IMR-90 (cell line): ENCODE measurements at regions not wholly inside any gene's neighbourhood (a gene's known extent, or its start where the extent isn't known, plus 50 kb on each side); places are given as distances from the start of the nearest gene placed in this dataset.

Experiments
- ATAC-seq: fragments of 200-7000 bp; cut with Tn5 transposase; 2 replicates; pipeline ENCODE4 v1.9.1; 2020; ENCODE audit warnings: low read depth, mild to moderate bottlenecking, moderate library complexity
- BruUV-seq: library from RNA; stranded (reverse); fragments of 400-500 nt; replicated peaks from 2 replicates; lab custom pipeline; 2021; lab: Mats Ljungman, UMichigan
- CTCF ChIA-PET: fragments of 300-600 bp; formaldehyde crosslinking; extraction: SDS; loops from one replicate; lab custom pipeline; 2021; ENCODE audit warnings: antibody characterized with exemption; lab: Yijun Ruan, JAX
- POLR2A ChIA-PET: fragments of 300-600 bp; sonication (Branson Sonifier 250); formaldehyde crosslinking; loops from one replicate; lab custom pipeline; 2022; ENCODE audit warnings: antibody characterized with exemption; ENCODE audit not compliant: unreplicated experiment; lab: Charles Lee
- DNase-seq: peaks from one replicate; pipeline ENCODE4 v3.0.0; 2013
- H2AFZ ChIP-seq: replicated peaks from 2 replicates; pipeline ENCODE3; 2013; ENCODE audit warnings: low read length, mild to moderate bottlenecking; ENCODE audit not compliant: poor library complexity
- H2AK5ac ChIP-seq: 2 replicates; pipeline ENCODE4 v1.6.1; 2013; ENCODE audit warnings: low read depth, low read length, inconsistent platforms
- H2AK9ac ChIP-seq: replicated peaks from 2 replicates; pipeline ENCODE3; 2013; ENCODE audit warnings: mild to moderate bottlenecking, low read depth, low read length, moderate library complexity; ENCODE audit not compliant: poor library complexity
- H2BK120ac ChIP-seq: 2 replicates; pipeline ENCODE4 v1.6.1; 2013; ENCODE audit warnings: low read depth, low read length, inconsistent platforms
- H2BK15ac ChIP-seq: 3 replicates; pipeline ENCODE4 v1.6.1; 2013; ENCODE audit warnings: low read depth, low read length, inconsistent platforms
- H2BK20ac ChIP-seq: 2 replicates; pipeline ENCODE4 v1.6.1; 2013; ENCODE audit warnings: low read depth, mild to moderate bottlenecking, inconsistent platforms, low read length, moderate library complexity
- H2BK5ac ChIP-seq: 2 replicates; pipeline ENCODE4 v1.6.1; 2013; ENCODE audit warnings: mild to moderate bottlenecking, low read depth, low read length, inconsistent platforms; ENCODE audit not compliant: poor library complexity, severe bottlenecking
- H3K14ac ChIP-seq: replicated peaks from 2 replicates; pipeline ENCODE4 v1.6.1; 2013; ENCODE audit warnings: low read depth, low read length, inconsistent platforms
- H3K18ac ChIP-seq: 2 replicates; pipeline ENCODE4 v1.6.1; 2013; ENCODE audit warnings: low read depth, low read length, control low read depth
- H3K23ac ChIP-seq: 2 replicates; pipeline ENCODE4 v1.6.1; 2013; ENCODE audit warnings: low read depth, low read length, inconsistent platforms
- H3K27ac ChIP-seq: 2 replicates; pipeline ENCODE4 v1.5.1; 2013; ENCODE audit warnings: mild to moderate bottlenecking, control low read depth, low read length; ENCODE audit not compliant: insufficient read depth
- H3K27me3 ChIP-seq: 2 replicates; pipeline ENCODE4 v1.6.1; 2013; ENCODE audit warnings: low read length; ENCODE audit not compliant: control insufficient read depth, insufficient read depth
- H3K36me3 ChIP-seq: 2 replicates; pipeline ENCODE4 v1.6.1; 2013; ENCODE audit warnings: low read length, mixed read lengths; ENCODE audit not compliant: control insufficient read depth, insufficient read depth
- H3K4ac ChIP-seq: 2 replicates; pipeline ENCODE4 v1.6.1; 2013; ENCODE audit warnings: low read depth, low read length, inconsistent platforms
- H3K4me1 ChIP-seq: 2 replicates; pipeline ENCODE4 v1.6.1; 2013; ENCODE audit warnings: low read length, mixed read lengths; ENCODE audit not compliant: control insufficient read depth, insufficient read depth
- H3K4me2 ChIP-seq: 2 replicates; pipeline ENCODE4 v1.6.1; 2013; ENCODE audit warnings: low read depth, mild to moderate bottlenecking, control low read depth, low read length, moderate library complexity
- H3K4me3 ChIP-seq: 2 replicates; pipeline ENCODE4 v1.5.1; 2013; ENCODE audit warnings: low read depth, mild to moderate bottlenecking, control low read depth, low read length, moderate library complexity; ENCODE audit not compliant: insufficient read depth
- H3K56ac ChIP-seq: 2 replicates; pipeline ENCODE4 v1.6.1; 2013; ENCODE audit warnings: low read length, inconsistent platforms; ENCODE audit not compliant: insufficient read depth; ENCODE audit errors: extremely low read depth
- H3K79me1 ChIP-seq, 2 experiments: 2 replicates each; pipeline ENCODE4 v1.6.1; 2013; ENCODE audit warnings: low read length in 2 of 2, inconsistent platforms in 1 of 2, low read depth in 1 of 2
- H3K9ac ChIP-seq: 2 replicates; pipeline ENCODE4 v1.6.1; 2013; ENCODE audit warnings: low read depth, low read length, control low read depth
- H3K9me1 ChIP-seq: 2 replicates; pipeline ENCODE4 v1.6.1; 2013; ENCODE audit warnings: low read length, inconsistent platforms; ENCODE audit not compliant: insufficient read depth
- H3K9me3 ChIP-seq: 2 replicates; pipeline ENCODE4 v1.6.1; 2013; ENCODE audit warnings: low read length; ENCODE audit not compliant: control insufficient read depth, insufficient read depth
- H4K20me1 ChIP-seq: 2 replicates; pipeline ENCODE4 v1.6.1; 2013; ENCODE audit warnings: low read length, inconsistent platforms; ENCODE audit not compliant: insufficient read depth
- H4K5ac ChIP-seq: 2 replicates; pipeline ENCODE4 v1.6.1; 2013; ENCODE audit warnings: mild to moderate bottlenecking, low read depth, low read length, control low read depth
- H4K8ac ChIP-seq, 2 experiments: 2 replicates each; pipeline ENCODE4 v1.6.1; 2013; ENCODE audit warnings: low read depth in 2 of 2, low read length in 2 of 2, control low read depth in 1 of 2, inconsistent platforms in 1 of 2
- H4K91ac ChIP-seq: 2 replicates; pipeline ENCODE4 v1.6.1; 2013; ENCODE audit warnings: low read depth, low read length, inconsistent platforms; ENCODE audit not compliant: insufficient read depth
- CEBPB ChIP-seq: IDR thresholded peaks from 2 replicates; pipeline ENCODE4 v1.6.1; 2012; ENCODE audit warnings: low read depth, low read length, improper control_type of control experiment
- RFX5 ChIP-seq: IDR thresholded peaks from 2 replicates; pipeline ENCODE4 v1.8.0; 2012; ENCODE audit warnings: low read depth, mild to moderate bottlenecking, low read length, moderate library complexity
- WGBS, 2 experiments: methylation state at CpG; one replicate each; pipeline versions ENCODE4 v1.1.5 to v1.1.7; 2013; ENCODE audit warnings: missing lambda C conversion rate in 2 of 2; ENCODE audit not compliant: insufficient read length in 1 of 2; ENCODE audit errors: extremely low coverage in 2 of 2; 5-methylcytosine and 5-hydroxymethylcytosine counted together
- dilution Hi-C: fragments of 300-500 bp; cut with HindIII; formaldehyde crosslinking; loops from one replicate; pipeline ENCODE4 v1.14.3; 2018; ENCODE audit warnings: low sequenced_read_pairs; ENCODE audit not compliant: unreplicated experiment
- in situ Hi-C: fragments of 300-500 bp; cut with MboI; formaldehyde crosslinking; loops from 3 replicates; pipeline ENCODE4 v1.14.3; 2019; ENCODE audit warnings: low sequenced_read_pairs, inconsistent platforms, mixed read lengths
- intact Hi-C: fragments of 100-400 bp; cut with micrococcal nuclease; formaldehyde crosslinking; loops from 2 replicates; pipeline ENCODE4 v1.10.0; 2022

GRCh38 chr6:48419992-48420391, 309.0 kb upstream of the PTCHD4 start:
- ChIA-PET POLR2A (no interaction called here), CTCF (no interaction called here)
- Histone ChIP-seq H2BK15ac (no peak overlapping the region), H3K36me3 (no peaks in the 10 kb centered on the region), H3K9me3 (0 out of 2 replicates have a peak, but pooled peaks cover 2% of the 10 kb centered on the region), H3K14ac (no peak overlapping the region), H2AFZ (no peak overlapping the region), H4K5ac (no peak overlapping the region), H3K27ac (no peak overlapping the region), H3K23ac (no peak overlapping the region), H3K4me1 (no peaks in the 10 kb centered on the region; the same call in 1 of the 2 replicates), H2BK120ac (no peak overlapping the region), H3K4me3 (no peak overlapping the region), H3K9ac (no peak overlapping the region), H4K91ac (no peak overlapping the region), H2AK5ac (no peak overlapping the region), H4K20me1 (no peaks in the 10 kb centered on the region), H4K8ac (no peak overlapping the region), H3K79me1 (no peaks in the 10 kb centered on the region), H2BK5ac (no peak overlapping the region), H3K18ac (no peak overlapping the region), H3K4me2 (no peak overlapping the region), H3K4ac (no peak overlapping the region), H2BK20ac (no peak overlapping the region), H3K27me3 (no peaks in the 10 kb centered on the region), H3K9me1 (peaks cover 2% of the 10 kb centered on the region; the same call in 1 of the 2 replicates), H3K56ac (no peak overlapping the region), H2AK9ac (no peak overlapping the region)
- BruUV-seq: no TSS peak
- in situ Hi-C loops: no loop called here
- dilution Hi-C loops: no loop called here
- DNase-seq (no peak), ATAC-seq (no peak)
- intact Hi-C loops: no loop called here
- TF ChIP-seq RFX5 (no peak), CEBPB (peak; percentile 37; the same call in 1 of the 2 replicates)
- no CpG with 5 or more reads among the region's 1 CpG for WGBS, 2 experiments
